Ovary (tissue), 7 donors: ENCODE measurements at regions not wholly inside any gene's neighbourhood (a gene's known extent, or its start where the extent isn't known, plus 50 kb on each side); places are given as distances from the start of the nearest gene placed in this dataset.

Experiments used
- DNase-seq, 5 donors: peaks; one replicate each; pipeline ENCODE4 v3.0.0-alpha.2; 2019 to 2020
- H3K27ac ChIP-seq, 2 donors: fragments of 200-600 bp; one replicate each; pipeline versions ENCODE4 v1.5.1 to v1.8.0; 2019 to 2022
- H3K27me3 ChIP-seq: fragments of 200-600 bp; one replicate; pipeline ENCODE4 v1.8.0; 2022
- H3K36me3 ChIP-seq: fragments of 200-600 bp; sonication (generic); one replicate; pipeline ENCODE4 v1.5.1; 2019
- H3K4me1 ChIP-seq: one replicate; pipeline ENCODE4 v1.8.1; 2013; ENCODE audit warnings: mild to moderate bottlenecking, moderate library complexity; ENCODE audit not compliant: insufficient read depth
- H3K4me3 ChIP-seq: fragments of 200-600 bp; sonication (generic); one replicate; pipeline ENCODE4 v1.5.1; 2017
- H3K9me3 ChIP-seq, 2 donors: fragments of 200-600 bp in 1 of 2; sonication (generic) in 1 of 2; one replicate each; pipeline versions ENCODE4 v1.5.1 to v1.8.1; 2013 to 2019; ENCODE audit warnings: mild to moderate bottlenecking in 1 of 2, moderate library complexity in 1 of 2
- EP300 ChIP-seq: sonication (generic); formaldehyde crosslinking; IDR thresholded peaks from one replicate; pipeline ENCODE4 v1.6.1; 2017; ENCODE audit warnings: antibody characterized with exemption
- POLR2A ChIP-seq: fragments of 450-650 bp; IDR thresholded peaks from one replicate; pipeline ENCODE4 v1.6.1; 2017; ENCODE audit warnings: antibody characterized with exemption, mild to moderate bottlenecking, moderate library complexity
- WGBS, 3 donors: extraction: QIAGEN DNeasy Blood & Tissue Kit in 1 of 3; methylation state at CpG; one replicate each; pipeline versions ENCODE4 v1.1.5 to v1.1.7; 2013 to 2017; 5-methylcytosine and 5-hydroxymethylcytosine counted together
- intact Hi-C, 4 donors: fragments of 100-400 bp; cut with DNase I; formaldehyde crosslinking; loops; one replicate each; pipeline versions ENCODE4 v1.11.0 to v1.15.1; 2022 to 2023
- TF ChIP-seq, protein P1 (sequence below), 3 donors: fragments of 450-650 bp in 2 of 3; fragments of 200-600 bp in 1 of 3; IDR thresholded peaks; one replicate each; pipeline versions ENCODE4 v1.5.1 to v1.8.0; 2016 to 2022; ENCODE audit warnings: antibody characterized with exemption in 3 of 3, mild to moderate bottlenecking in 1 of 3
- donor health status: DM: no; HTN: no; CAD: no; lungs with moderate emphysema.
- donor health status: DM: no; HTN: no; CAD: no.
- donor health status: Bipolar disorder and iron deficiency.
- donor health status: DM: no; HTN: no; CAD: no.
- donor health status: DM: yes; HTN: yes; CAD: no.

DNA sequence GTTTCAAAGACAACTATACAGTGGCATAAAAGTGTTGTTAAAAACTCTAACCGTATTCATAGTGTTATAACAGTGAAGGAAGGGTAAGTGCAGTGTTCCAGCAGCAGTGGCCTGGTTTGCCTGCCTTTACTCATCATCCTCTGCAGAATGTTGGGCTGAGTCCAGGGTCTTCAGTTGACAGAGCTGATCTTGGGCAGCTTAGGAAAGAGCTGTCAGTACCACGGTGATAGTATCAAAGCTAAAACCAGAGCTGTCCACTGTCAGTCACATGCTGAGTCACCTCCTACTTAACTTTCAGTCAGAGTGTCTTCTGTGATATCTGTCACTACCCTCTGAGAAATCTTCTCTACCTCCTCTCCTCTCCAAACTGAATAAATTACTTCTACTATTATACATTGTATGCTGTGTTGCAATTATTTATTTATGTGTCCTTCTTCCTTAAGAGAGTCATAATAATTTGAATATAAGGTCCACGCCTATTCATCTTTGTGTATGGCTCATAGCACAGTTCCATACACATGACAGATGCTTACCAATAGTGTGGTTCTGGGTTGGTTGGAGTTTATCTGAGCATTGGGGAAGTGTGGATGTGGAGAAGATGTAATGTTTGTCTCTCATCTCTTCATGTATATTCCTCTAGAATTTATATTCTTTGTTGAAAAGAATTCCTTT is 242.1 kb downstream of the ZIC1 start:
- intact Hi-C loops = no loop called here
- H3K9me3 ChIP-seq = no peaks in the 10 kb centered on the region
- TF ChIP-seq EP300 (no peak), POLR2A (no peak)
- TF ChIP-seq, protein P1, sequence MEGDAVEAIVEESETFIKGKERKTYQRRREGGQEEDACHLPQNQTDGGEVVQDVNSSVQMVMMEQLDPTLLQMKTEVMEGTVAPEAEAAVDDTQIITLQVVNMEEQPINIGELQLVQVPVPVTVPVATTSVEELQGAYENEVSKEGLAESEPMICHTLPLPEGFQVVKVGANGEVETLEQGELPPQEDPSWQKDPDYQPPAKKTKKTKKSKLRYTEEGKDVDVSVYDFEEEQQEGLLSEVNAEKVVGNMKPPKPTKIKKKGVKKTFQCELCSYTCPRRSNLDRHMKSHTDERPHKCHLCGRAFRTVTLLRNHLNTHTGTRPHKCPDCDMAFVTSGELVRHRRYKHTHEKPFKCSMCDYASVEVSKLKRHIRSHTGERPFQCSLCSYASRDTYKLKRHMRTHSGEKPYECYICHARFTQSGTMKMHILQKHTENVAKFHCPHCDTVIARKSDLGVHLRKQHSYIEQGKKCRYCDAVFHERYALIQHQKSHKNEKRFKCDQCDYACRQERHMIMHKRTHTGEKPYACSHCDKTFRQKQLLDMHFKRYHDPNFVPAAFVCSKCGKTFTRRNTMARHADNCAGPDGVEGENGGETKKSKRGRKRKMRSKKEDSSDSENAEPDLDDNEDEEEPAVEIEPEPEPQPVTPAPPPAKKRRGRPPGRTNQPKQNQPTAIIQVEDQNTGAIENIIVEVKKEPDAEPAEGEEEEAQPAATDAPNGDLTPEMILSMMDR (IDR thresholded peaks at IDR 0.05) = no peak
- no peaks in the 10 kb centered on the region for H3K36me3 ChIP-seq
- H3K27ac ChIP-seq = no peak overlapping the region
- 50 to 73% (median 67%) methylated on average over 3 of the region's 3 CpGs for WGBS, 3 donors
- DNase-seq = no peak
- H3K27me3 ChIP-seq = no peaks in the 10 kb centered on the region
- no peak overlapping the region for H3K4me3 ChIP-seq
- H3K4me1 ChIP-seq = no peaks in the 10 kb centered on the region

DNA sequence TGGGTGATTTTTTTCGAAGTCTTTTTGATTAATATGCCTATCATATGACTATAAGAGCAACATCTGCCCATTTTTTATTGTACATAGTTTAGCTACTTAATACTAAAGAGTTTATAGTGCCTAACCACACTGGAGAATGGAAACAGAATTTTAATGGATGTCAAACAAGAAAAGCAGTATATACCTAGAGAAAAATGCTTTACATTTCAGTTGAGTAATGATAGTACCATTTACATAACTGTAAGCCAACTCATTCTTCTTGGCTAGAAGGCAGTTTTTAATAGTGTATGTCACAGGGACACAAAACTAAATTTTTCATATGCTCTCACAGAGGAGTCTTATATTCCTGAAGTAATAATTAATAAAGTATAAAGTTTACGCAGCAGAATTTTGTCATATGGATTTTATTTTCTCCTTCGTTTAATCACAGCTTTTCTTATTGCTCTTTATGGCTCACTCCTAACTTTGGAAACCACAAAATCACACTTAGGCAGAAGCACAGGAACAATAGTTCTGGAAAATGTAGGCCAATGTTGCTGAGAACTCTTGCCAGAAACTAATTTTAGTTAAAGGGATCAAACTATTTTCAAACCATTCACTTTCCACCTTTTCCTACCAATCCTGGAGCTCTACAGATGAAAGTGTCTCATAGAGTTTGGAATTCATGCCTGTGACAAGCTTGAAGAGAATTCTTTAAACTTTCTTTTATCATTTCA is 243.6 kb downstream of the ZIC1 start:
- WGBS, 3 donors = 70 to 76% (median 71%) methylated on average over 3 of the region's 3 CpGs
- DNase-seq = no peak
- no peak for TF ChIP-seq EP300
- no peaks in the 10 kb centered on the region for H3K9me3 ChIP-seq
- intact Hi-C loops = no loop called here
- no peaks in the 10 kb centered on the region for H3K27me3 ChIP-seq
- H3K4me3 ChIP-seq = no peak overlapping the region
- no peaks in the 10 kb centered on the region for H3K36me3 ChIP-seq
- H3K4me1 ChIP-seq = no peaks in the 10 kb centered on the region
- no peak overlapping the region for H3K27ac ChIP-seq

DNA sequence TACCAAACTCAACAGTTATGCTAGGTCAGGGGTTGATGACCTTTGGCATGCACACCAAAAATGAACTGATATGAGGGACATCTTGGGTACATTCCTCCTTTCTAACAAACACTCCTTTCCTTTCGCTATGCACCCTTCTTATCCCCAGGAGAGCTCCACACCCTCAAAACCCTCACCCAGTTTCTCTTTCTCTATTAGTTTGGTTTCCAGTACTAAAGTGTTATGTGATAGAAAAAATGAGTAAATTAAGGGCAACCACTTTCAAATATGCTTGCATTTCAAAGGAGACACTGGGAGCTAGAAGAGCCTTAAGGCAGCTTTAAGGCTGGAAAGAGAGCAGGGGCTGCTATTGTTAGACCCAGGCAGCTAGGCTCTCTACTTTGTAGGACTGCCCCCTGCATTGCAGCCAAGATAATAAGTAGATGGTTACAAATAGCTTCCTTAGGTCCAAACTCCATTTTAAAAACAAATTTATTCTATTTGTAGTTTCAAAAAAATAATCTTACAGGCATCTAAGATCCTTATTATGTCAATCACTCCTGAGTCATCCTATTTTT is 244.3 kb downstream of the ZIC1 start:
- 78 to 83% (median 81%) methylated on average over 1 of the region's 1 CpG for WGBS, 3 donors
- Histone ChIP-seq H3K27ac (no peak overlapping the region), H3K4me3 (no peak overlapping the region), H3K4me1 (no peaks in the 10 kb centered on the region), H3K27me3 (no peaks in the 10 kb centered on the region), H3K36me3 (no peaks in the 10 kb centered on the region), H3K9me3 (no peaks in the 10 kb centered on the region)
- DNase-seq = no peak
- intact Hi-C loops = no loop called here
- no peak for TF ChIP-seq POLR2A
- no peak for TF ChIP-seq EP300
- TF ChIP-seq, protein P1 (IDR thresholded peaks at IDR 0.05) = no peak

DNA sequence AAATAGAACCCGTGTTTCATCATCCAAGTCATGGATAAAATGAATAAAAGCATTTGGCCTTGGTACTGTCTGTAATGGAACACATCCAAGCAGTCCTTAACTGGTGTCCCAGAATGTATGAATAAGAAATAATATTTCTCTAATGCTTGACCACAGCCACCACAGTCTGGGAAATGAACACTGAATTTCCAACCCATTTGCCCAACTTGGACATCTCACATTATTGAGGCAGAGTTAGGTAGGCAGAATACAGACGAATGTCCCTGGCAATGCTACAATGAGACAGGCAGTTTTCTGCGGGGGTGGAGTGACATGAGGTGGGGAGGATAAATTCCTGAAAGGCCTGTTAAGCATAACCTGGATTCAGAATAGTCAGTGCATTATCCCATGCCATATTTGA is 245.7 kb downstream of the ZIC1 start:
- Histone ChIP-seq H3K4me1 (no peaks in the 10 kb centered on the region), H3K27ac (no peak overlapping the region), H3K4me3 (no peak overlapping the region), H3K36me3 (no peaks in the 10 kb centered on the region), H3K9me3 (no peaks in the 10 kb centered on the region), H3K27me3 (no peaks in the 10 kb centered on the region)
- intact Hi-C loops = no loop called here
- 18 to 24% (median 23%) methylated on average over 3 of the region's 3 CpGs for WGBS, 3 donors
- TF ChIP-seq, protein P1 (IDR thresholded peaks at IDR 0.05) = no peak
- TF ChIP-seq EP300 = no peak
- DNase-seq = no peak

DNA sequence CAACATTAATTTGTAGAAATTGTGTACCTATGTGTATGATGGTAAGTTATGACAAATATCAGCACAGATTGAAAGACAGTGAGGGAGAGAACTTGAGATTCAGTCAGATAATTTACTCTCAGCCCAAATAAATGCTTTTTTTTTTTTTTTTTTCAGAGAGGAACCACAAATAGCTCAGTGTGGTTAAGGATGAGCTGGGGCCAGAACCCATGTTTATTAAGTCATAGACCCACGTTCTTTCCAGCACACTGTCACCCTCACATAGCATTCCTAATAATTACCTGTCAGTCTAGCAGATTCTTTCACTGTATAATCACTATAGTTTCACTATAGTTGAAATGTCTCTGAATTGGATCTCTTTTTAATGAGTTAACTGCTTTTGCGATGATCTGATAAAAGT is 246.1 kb downstream of the ZIC1 start:
- intact Hi-C loops = no loop called here
- Histone ChIP-seq H3K27me3 (no peaks in the 10 kb centered on the region), H3K27ac (no peak overlapping the region), H3K4me3 (no peak overlapping the region), H3K9me3 (no peaks in the 10 kb centered on the region), H3K4me1 (no peaks in the 10 kb centered on the region), H3K36me3 (no peaks in the 10 kb centered on the region)
- WGBS, 3 donors = 59 to 69% (median 65%) methylated on average over 2 of the region's 2 CpGs
- no peak for DNase-seq
- TF ChIP-seq EP300 (no peak), POLR2A (no peak)
- TF ChIP-seq, protein P1 (IDR thresholded peaks at IDR 0.05) = no peak
